GM12865 (cell line): ENCODE measurements at regions not wholly inside any gene's neighbourhood (a gene's known extent, or its start where the extent isn't known, plus 50 kb on each side); places are given as distances from the start of the nearest gene placed in this dataset.

Experiments used
- DNase-seq: peaks from one replicate; pipeline ENCODE4 v3.0.0; 2010; ENCODE audit warnings: low read depth
- H3K4me3 ChIP-seq: 2 replicates; pipeline ENCODE4 v1.5.1; 2011; ENCODE audit warnings: mild to moderate bottlenecking, low read depth, low read length, control low read depth
- TF ChIP-seq, protein P1 (sequence below): IDR thresholded peaks from 2 replicates; pipeline ENCODE4 v1.5.1; 2011; ENCODE audit warnings: low read length, control low read depth, low read depth, inconsistent platforms; ENCODE audit not compliant: insufficient read depth; ENCODE audit errors: missing control alignments

DNA sequence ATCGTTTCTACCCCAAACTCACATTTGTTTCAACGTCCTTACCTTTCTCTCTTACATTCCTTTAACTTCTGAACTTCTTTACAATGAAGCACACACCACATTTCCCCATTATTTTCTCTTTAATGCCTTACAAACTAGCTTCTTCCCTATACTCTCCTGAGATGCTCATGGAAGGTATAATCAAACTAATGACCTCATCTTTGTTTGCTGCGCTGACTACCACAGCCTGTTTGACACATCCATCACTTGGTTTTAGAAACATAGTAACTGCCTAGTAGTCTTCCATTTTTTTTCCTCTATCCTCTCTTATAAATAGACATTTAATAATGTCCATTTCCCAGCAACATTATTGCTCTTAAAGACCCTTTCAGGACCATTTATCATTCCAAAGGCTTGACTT is 230.5 kb upstream of the LRTM1 start:
- no peak overlapping the region for H3K4me3 ChIP-seq
- DNase-seq, result no peak
- TF ChIP-seq, protein P1, sequence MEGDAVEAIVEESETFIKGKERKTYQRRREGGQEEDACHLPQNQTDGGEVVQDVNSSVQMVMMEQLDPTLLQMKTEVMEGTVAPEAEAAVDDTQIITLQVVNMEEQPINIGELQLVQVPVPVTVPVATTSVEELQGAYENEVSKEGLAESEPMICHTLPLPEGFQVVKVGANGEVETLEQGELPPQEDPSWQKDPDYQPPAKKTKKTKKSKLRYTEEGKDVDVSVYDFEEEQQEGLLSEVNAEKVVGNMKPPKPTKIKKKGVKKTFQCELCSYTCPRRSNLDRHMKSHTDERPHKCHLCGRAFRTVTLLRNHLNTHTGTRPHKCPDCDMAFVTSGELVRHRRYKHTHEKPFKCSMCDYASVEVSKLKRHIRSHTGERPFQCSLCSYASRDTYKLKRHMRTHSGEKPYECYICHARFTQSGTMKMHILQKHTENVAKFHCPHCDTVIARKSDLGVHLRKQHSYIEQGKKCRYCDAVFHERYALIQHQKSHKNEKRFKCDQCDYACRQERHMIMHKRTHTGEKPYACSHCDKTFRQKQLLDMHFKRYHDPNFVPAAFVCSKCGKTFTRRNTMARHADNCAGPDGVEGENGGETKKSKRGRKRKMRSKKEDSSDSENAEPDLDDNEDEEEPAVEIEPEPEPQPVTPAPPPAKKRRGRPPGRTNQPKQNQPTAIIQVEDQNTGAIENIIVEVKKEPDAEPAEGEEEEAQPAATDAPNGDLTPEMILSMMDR, result no peak

DNA sequence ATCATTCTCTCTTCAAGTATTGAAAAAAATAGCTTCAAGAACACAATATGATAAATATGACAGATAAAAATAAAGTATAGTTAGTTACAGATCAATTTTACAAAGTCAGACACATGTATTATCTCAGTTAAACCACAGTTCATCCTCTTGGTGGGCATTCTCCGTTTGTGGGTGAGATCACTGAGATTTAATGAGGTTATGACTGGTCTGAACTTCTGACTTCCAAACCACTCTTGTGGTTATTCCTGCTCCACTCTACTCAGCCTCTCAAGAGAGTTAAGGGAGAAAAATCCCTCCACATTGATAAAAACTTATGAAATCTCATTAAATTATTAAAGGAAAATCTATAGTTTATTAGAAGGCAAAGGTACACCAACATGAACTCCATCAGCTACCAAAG is 229.9 kb upstream of the LRTM1 start:
- DNase-seq, result no peak
- no peak overlapping the region for H3K4me3 ChIP-seq
- TF ChIP-seq, protein P1, result no peak

DNA sequence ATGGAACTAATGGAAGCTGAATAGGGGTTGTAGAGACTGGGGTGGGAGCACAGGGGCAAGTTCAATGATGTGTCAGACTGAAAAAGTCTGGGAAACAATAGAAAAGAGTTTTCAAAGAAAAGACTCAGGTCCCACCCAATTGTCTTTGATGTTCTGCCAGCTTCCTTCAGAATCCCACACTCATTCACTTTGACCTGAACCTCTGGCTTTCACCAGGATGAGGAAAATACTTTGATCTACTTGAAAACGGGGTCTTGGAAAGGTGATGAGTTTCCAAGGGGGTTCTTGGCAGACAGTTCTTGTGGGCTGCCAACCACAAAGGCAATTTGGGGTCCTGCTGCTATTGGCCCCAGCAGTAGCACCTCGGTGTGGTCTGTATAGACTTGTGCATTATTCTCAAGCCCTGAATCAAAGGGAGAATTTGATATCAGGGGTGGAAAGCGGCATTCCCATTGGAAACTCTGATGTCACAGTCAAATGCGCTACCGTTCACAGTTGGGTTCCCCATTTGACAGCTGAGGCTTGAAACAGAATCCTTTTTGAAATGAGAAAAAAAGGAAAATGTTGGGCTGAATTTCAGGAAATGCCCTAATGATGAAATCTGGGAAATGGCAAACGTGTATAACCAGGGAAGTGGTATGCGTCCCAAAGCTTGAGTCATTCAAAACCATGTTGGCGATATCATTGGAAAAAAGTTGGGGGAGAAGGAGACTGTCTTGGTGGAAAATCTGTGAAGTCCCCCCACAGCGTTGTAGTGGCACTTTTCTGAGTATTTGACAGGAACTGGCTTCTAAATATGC is 229.2 kb upstream of the LRTM1 start:
- DNase-seq, result no peak
- no peak overlapping the region for H3K4me3 ChIP-seq
- TF ChIP-seq, protein P1, result no peak

DNA sequence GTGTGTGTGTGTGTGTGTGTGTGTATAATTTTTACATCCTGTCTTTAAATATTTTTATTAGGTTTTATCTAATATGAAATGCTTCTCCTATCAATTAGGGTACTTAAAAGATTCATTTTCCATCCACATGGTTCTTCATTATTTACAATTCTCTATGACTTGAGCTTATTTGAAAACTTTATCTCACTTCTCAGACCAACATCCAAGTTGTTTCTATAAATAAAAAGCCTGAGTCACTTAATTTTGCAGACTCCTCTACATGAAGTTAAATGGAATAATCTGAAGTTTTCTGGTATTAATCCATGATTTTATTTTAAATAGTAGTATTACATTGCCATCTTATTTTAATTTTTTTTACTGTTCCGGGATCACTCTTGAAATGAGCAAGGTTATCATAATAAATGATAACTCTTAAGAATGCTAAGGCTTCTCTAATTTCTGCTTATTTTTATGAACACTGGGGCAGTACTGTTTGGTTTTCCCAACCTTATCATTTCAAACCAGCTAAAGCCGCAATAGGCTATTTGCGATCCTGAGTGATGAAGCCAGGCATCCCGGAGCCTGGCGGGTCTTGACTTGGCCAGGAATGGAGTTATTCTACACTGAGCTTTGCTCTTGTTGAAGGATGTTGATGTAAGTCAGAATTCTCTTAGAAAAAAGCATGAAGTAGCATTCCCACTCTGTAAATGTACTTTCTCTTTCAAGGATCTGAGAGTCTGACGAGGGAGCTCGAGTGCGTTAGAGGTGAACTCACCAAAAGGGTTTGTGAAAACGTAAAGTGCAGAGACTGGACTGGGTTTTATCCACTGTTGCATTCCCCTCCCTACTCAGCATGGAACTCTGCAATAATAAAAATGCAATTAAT is 220.2 kb upstream of the LRTM1 start:
- DNase-seq, result no peak
- TF ChIP-seq, protein P1, result no peak
- no peak overlapping the region for H3K4me3 ChIP-seq

DNA sequence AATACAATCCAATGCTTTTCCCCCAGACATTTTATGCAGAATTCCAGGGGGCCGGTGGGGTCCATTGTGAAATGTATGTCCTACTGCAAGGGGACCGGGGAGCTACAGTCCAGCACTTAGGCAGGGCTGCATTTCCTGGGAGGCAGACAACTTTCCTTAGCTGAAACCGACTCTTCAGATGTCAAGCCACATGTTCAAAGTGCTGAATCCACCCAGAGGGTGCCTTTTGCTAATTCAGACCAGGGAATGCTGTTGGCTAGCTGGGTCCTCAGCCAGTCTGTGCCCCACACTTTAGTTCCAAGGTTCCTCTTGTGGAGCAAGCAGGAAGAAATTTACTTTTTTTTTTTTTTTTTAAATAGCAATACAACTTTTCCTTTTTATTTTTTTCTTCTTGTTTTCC is 219.5 kb upstream of the LRTM1 start:
- TF ChIP-seq, protein P1, result no peak
- no peak for DNase-seq

DNA sequence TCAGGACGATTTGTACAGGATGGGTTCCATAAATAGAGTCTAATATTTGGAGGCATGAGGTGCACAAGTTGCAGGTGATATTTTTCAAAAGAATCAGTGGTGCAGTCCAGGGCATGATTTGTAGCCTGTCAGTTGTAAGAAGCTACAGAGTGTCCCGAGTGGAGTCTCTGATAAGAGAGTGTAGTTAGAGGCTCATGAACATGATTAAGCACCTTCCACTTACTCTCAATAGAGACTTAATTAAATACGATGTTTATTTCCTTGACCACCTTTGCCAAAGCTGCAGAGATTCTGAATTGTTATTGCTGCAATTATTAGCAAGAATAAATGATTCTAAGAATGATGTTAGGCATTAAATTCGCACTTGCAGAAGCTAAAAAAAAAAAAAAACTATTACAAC is 218.4 kb upstream of the LRTM1 start:
- TF ChIP-seq, protein P1, result no peak
- no peak for DNase-seq
- H3K4me3 ChIP-seq, result no peak overlapping the region

More for the DNA sequence above, 219.5 kb upstream of the LRTM1 start:
- H3K4me3 ChIP-seq, result no peak overlapping the region
